ENCODE measurements at regions not wholly inside any gene's neighbourhood (a gene's known extent, or its start where the extent isn't known, plus 50 kb on each side); places are given as distances from the start of the nearest gene placed in this dataset.

GRCh38 chr2:34011684-34012083 is 412.6 kb upstream of the FAM98A start:
- TF ChIP-seq CTCF (conservative IDR thresholded peaks at IDR 0.05; ENCODE audit: low read depth, low read length) (no peak), EZH2 (IDR thresholded peaks at IDR 0.05; ENCODE audit: borderline replicate concordance, low read depth, low read length, poor library complexity, severe bottlenecking) (no peak)
